ENCODE measurements at regions not wholly inside any gene's neighbourhood (a gene's known extent, or its start where the extent isn't known, plus 50 kb on each side); places are given as distances from the start of the nearest gene placed in this dataset.

DNA sequence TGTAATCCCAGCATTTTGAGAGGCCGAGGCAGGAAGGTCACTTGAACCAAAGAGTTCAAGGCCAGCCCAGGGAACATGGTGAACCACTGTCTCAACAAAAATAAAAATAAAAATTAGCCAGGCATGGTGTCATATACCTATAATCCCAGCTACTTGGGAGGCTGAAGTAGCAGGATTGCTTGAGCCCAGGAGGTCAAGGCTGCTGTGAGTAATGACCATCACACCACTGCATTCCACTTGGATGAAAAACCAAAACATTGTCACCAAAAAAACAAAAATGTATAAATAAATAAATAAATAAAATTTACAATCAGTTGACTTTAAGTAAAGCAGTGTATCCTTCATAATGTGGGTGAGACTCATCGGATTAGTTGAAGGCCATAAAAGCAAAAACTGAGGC lies 541.4 kb downstream of the CSNK1G3 start:
- TF ChIP-seq EZH2 (IDR thresholded peaks at IDR 0.05; ENCODE audit: borderline replicate concordance, low read depth, low read length, poor library complexity, severe bottlenecking) (no peak), CTCF (conservative IDR thresholded peaks at IDR 0.05; ENCODE audit: low read depth, low read length) (no peak)
